DOHH2 (cell line): ENCODE measurements at regions not wholly inside any gene's neighbourhood (a gene's known extent, or its start where the extent isn't known, plus 50 kb on each side); places are given as distances from the start of the nearest gene placed in this dataset.
A peak's percentile ranks its signal among the peaks of the same experiment; 100 is the strongest.

Source experiments
- H3F3A ChIP-seq: fragments of 200-600 bp; sonication (generic), shearing (Covaris generic); 2 replicates; pipeline ENCODE4 v1.6.0; 2016; ENCODE audit warnings: antibody characterized with exemption, mild to moderate bottlenecking; ENCODE audit not compliant: control insufficient read depth, insufficient read depth
- H3K27ac ChIP-seq: fragments of 200-600 bp; sonication (generic); 2 replicates; pipeline ENCODE4 v1.5.1; 2014; ENCODE audit warnings: low read depth, mild to moderate bottlenecking, low read length, moderate library complexity
- H3K27me3 ChIP-seq: fragments of 200-600 bp; sonication (generic); 2 replicates; pipeline ENCODE4 v1.6.1; 2014; ENCODE audit warnings: mild to moderate bottlenecking, low read length, mixed read lengths; ENCODE audit not compliant: control insufficient read depth
- H3K36me3 ChIP-seq: fragments of 200-600 bp; sonication (generic); 2 replicates; pipeline ENCODE4 v1.6.1; 2014; ENCODE audit warnings: mild to moderate bottlenecking, low read length, moderate library complexity, mixed read lengths; ENCODE audit not compliant: control insufficient read depth
- H3K4me1 ChIP-seq: fragments of 200-600 bp; sonication (generic); 2 replicates; pipeline ENCODE4 v1.6.1; 2014; ENCODE audit warnings: mild to moderate bottlenecking, low read length, mixed read lengths; ENCODE audit not compliant: control insufficient read depth
- H3K4me2 ChIP-seq: fragments of 200-600 bp; sonication (generic); 2 replicates; pipeline ENCODE4 v1.6.0; 2014; ENCODE audit warnings: mild to moderate bottlenecking, low read length, moderate library complexity
- H3K4me3 ChIP-seq: fragments of 200-600 bp; sonication (generic); 2 replicates; pipeline ENCODE4 v1.5.1; 2014; ENCODE audit warnings: mild to moderate bottlenecking, low read length, mixed read lengths
- H3K79me2 ChIP-seq: fragments of 200-600 bp; sonication (generic); 2 replicates; pipeline ENCODE4 v1.6.1; 2014; ENCODE audit warnings: mild to moderate bottlenecking, low read length, mixed read lengths; ENCODE audit not compliant: control insufficient read depth
- H3K9me2 ChIP-seq: fragments of 200-600 bp; sonication (generic); replicated peaks from 2 replicates; pipeline ENCODE4 v1.6.1; 2014; ENCODE audit warnings: mild to moderate bottlenecking, low read length, mixed read lengths; ENCODE audit not compliant: control insufficient read depth
- H3K9me3 ChIP-seq: fragments of 200-600 bp; sonication (generic); 2 replicates; pipeline ENCODE4 v1.6.1; 2014; ENCODE audit warnings: antibody characterized with exemption, low read length, mixed read lengths; ENCODE audit not compliant: control insufficient read depth, insufficient read depth
- H4K20me1 ChIP-seq: fragments of 200-600 bp; sonication (generic); 2 replicates; pipeline ENCODE4 v1.6.0; 2014; ENCODE audit warnings: low read depth, mild to moderate bottlenecking, antibody characterized with exemption, low read length, moderate library complexity; ENCODE audit not compliant: control insufficient read depth, insufficient read depth
- CTCF ChIP-seq: fragments of 200-600 bp; sonication (generic); IDR thresholded peaks from one replicate; pipeline ENCODE4 v1.5.1; 2014; ENCODE audit warnings: antibody characterized with exemption, mild to moderate bottlenecking, low read depth, low read length; ENCODE audit not compliant: poor library complexity, severe bottlenecking
- EZH2phosphoT487 ChIP-seq: fragments of 200-600 bp; sonication (generic); IDR thresholded peaks from 2 replicates; pipeline ENCODE4 v1.6.1; 2017; ENCODE audit warnings: borderline replicate concordance, mild to moderate bottlenecking, antibody characterized with exemption, low read length, moderate library complexity, mixed read lengths

- TF ChIP-seq CTCF (no peak), EZH2phosphoT487 (no peak)
- Histone ChIP-seq H3F3A (no peaks in the 10 kb centered on the region; the same call in none of the 2 replicates), H3K27me3 (no peaks in the 10 kb centered on the region), H3K79me2 (no peaks in the 10 kb centered on the region), H3K27ac (no peak overlapping the region), H3K4me2 (no peak overlapping the region), H3K36me3 (peaks cover 11% of the 10 kb centered on the region), H3K9me3 (peaks cover 16% of the 10 kb centered on the region), H3K9me2 (no peaks in the 10 kb centered on the region), H3K4me3 (no peak overlapping the region), H4K20me1 (no peaks in the 10 kb centered on the region), H3K4me1 (peaks cover 72% of the 10 kb centered on the region)
Observed at GRCh38 chr2:6354546-6354945, 511.2 kb downstream of the CMPK2 start.

DNA sequence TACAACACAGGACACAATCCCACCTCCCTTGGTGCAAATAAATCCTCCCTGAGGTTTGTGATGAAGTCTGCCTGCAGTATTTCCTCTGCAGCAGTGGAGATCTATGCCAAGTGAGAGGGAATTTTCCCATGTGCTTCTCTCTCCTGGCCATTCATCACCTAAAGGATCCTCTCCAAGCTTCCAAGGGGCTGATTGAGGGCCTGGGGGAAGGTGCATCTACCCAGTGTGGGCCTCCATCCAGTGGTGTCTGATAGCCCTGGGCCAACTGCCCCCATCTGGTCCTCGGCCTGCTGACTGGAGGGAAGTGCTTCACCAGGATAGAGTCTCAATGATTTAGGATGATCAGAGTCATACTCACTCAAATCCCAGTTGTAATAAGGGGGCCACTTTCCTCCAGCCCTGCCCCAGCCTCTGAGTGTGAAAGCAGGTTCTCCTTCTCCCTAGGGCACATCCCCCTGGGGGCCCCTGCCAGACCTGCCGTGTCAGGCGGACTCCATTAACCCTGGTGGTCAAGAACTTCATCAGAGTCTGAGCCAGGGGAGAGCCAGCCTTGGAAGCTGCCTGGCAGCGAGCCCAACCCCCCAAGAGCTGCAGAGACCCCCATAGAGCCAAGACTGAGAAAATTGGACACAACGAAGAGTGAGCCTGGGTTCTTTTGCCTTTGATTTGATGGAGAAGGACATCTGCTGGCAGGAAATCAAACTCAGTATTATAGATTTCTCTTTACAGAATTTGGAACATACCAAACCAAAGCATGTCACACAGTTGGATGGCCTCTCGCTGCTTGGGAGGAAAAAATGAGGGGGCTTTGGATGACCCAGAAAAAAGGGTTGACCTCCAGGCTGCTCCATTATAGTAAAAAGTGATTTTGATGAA lies 509.6 kb downstream of the CMPK2 start:
- Histone ChIP-seq H3K4me3 (no peak overlapping the region), H3K9me3 (0 out of 2 replicates have a peak, but pooled peaks cover 5% of the 10 kb centered on the region), H3K27ac (no peak overlapping the region), H3K27me3 (no peaks in the 10 kb centered on the region), H3K4me1 (peaks cover 59% of the 10 kb centered on the region), H4K20me1 (no peaks in the 10 kb centered on the region), H3K9me2 (no peaks in the 10 kb centered on the region), H3K36me3 (peaks cover 7% of the 10 kb centered on the region; the same call in 1 of the 2 replicates), H3K4me2 (0 out of 2 replicates have a peak overlapping the region, but pooled peaks have one; percentile 14), H3K79me2 (no peaks in the 10 kb centered on the region), H3F3A (no peaks in the 10 kb centered on the region; the same call in none of the 2 replicates)
- TF ChIP-seq CTCF (peak; percentile 40), EZH2phosphoT487 (no peak)

GRCh38 chr2:6358546-6358945 lies 507.2 kb downstream of the CMPK2 start:
- peaks cover 34% of the 10 kb centered on the region for H3K4me1 ChIP-seq
- TF ChIP-seq CTCF, result no peak
- TF ChIP-seq EZH2phosphoT487, result no peak
- 0 out of 2 replicates have a peak, but pooled peaks cover 3% of the 10 kb centered on the region for H3K36me3 ChIP-seq
- no peak overlapping the region for H3K4me2 ChIP-seq
- no peaks in the 10 kb centered on the region for H4K20me1 ChIP-seq
- H3K4me3 ChIP-seq, result no peak overlapping the region
- no peaks in the 10 kb centered on the region for H3F3A ChIP-seq
- H3K27ac ChIP-seq, result no peak overlapping the region
- no peaks in the 10 kb centered on the region for H3K9me3 ChIP-seq
- no peaks in the 10 kb centered on the region for H3K27me3 ChIP-seq
- H3K9me2 ChIP-seq, result no peaks in the 10 kb centered on the region
- no peaks in the 10 kb centered on the region for H3K79me2 ChIP-seq
